ENCODE measurements at regions not wholly inside any gene's neighbourhood (a gene's known extent, or its start where the extent isn't known, plus 50 kb on each side); places are given as distances from the start of the nearest gene placed in this dataset.

DNA sequence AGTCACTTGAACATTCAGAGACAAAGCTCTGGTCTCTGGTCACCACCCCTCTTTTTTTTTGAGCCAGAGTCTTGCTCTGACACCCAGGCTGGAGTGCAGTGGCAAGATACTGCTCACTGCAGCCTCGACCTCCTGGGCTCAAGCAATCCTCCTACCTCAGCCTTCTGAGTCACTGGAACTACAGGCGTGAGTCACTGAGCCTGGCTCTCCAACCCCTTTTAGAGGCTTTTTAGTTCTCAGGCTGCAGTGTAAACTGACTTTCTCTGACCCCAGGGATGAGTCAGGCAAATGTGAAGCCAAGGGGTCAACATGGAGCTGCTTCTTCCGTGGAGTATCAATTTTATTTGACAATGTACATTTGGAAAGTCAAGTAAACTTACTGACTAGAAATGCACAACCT, 229.2 kb downstream of the PTTG2 start:
- peak; percentile 48 for DNase-seq

DNA sequence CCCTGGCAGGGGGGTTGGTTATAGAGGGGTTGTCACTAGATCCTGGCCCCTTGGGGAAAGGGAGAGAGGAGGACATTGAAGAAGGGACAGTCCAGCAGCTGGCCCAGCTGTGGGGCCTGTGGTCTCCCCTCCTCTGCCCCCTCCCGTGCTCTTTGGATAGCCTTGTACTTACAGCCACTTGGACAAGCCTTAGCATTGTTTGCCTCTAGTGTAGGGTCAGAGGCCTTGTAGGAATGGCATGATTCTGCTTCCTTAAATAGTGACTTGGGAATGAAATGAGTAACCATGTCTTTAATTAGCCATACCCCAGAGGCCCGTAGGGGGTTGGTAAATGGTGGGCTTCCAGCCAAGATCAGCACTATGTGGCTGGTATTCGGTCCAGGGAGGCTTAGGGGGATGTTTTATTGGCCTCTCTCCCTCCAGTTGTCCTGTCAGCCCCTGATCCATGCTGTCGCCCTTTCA, 230.6 kb downstream of the PTTG2 start:
- DNase-seq = no peak

DNA sequence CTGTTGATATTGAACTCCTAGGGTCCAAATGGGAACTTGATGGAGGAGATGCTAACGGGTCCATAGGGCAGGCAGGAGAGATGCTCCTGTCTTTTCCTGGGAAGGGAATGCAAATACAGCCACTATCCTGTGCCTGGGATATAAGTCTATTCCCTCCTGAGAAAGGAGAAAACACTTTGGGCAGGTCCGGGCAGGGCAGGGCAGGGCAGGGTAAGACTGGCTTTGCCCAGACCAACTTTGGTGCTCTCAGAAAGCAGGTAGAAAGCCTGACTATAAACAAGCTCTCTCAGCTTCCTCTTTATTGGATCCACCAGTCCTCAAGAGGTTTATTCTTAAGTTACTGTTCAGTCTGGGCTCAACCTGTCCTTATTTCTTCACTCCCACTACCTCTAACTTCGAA, 232.3 kb downstream of the PTTG2 start:
- DNase-seq = no peak

DNA sequence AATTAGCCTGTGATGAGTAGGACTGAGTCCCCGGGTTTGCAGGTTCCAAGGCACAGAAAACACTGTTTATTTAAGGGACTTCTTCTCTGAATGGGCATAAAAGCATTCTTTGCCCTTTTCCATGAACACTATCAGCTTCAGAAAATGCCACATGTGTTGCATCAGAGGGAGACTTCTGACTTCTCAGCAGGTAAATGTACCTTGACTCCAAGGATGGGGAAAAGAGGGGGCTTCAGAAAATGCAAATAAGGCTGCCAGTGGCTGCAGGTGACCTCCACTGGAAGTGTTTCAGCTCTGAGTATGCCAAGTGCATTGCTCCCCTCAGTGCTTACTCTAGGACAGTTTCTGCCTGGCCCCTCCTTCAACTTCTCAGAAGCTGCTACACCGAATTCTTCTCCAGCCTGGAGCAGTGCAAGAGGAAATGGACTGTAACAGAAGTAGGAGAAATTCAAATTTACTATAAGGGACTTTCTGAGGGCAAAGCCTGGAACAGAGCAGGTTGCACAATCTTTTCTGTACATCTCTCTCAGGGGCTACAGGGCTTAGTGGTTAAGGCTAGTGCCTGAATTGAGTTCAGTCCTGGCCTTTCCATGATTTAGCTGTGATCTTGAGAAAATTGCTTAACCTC, 233.2 kb downstream of the PTTG2 start:
- DNase-seq = no peak

DNA sequence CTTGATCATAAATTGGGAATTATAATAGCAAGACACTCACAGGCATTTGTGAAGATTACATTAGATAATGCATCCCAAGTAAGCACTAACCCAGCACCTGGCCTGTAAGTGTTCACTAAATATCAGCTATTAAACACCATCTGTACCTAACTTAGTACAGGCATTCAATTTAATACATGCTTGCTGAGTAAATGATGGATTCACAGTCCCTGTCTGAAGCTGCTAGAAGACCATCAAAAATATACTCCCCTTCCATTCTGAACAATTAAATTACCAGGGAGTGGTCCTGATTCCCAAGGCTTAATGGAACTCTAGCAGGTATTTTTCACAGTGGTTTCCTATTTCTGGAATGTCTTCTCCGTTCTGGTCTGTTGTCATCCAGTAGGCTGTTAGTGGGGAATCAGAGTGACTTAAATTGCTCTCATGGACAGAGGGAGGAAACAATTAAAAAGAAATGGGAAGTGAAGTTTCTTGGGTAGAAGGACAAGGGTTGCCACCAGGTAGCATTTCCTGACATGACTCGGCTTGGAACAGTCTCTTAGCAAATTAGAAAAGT, 233.9 kb downstream of the PTTG2 start:
- DNase-seq = no peak

DNA sequence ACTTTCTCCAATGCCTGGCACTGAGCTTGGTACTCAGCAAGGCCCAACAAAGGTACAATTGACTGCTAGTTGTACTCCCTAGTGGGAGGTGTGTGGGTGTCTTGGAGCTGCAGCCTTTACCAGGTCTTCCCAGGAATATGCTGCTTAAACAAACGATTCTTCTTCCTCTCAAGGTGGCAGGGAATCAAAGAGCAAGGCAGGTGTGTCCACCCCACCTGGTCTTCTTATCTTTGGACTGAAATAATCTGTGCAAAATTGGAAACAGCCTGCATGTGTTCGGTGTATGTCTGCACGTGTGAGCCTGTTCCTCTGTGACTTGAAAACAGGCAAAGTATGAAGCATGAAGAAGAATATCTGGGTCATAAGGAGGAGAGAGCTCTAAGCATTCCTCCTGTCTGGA, 235.3 kb downstream of the PTTG2 start:
- DNase-seq = no peak

DNA sequence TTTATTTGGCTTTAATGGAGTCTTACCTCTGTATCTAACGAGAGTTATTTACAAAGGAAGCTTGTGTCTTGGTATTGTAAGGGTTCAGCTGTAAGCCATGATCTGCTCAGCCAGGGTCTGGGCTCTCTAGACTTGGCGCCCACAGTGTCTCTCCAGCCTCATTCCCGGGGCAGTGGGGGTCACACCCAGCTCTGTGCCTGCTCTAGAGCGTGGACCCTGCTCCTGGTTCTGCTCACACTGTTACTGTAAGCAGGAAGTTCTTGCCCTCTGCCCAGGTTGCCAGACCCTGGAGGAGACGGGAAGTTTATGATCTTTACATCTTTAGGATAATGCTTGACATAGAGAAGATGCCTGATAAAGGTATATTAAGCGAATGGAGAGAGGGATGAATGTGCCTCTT, 235.7 kb downstream of the PTTG2 start:
- DNase-seq = no peak

DNA sequence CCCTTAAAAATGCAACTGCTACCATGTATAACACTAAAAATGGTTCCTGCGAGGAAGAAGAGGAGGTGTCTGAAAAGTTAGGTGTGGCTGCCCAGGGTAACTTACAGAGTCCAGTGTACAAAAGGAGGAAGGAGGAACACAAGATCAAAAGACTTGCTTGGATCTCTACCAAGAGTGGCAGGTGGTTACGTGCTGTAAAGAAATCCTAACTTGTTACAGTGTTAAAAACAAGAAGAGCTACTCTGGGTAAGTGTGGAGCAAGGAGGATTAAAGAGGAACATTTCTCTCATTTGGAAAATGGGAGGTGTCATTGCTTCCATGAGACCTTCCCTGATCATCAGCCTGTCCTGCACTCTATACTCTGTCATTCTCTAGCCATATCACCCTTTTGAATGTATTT, 242.0 kb downstream of the PTTG2 start:
- DNase-seq = no peak

DNA sequence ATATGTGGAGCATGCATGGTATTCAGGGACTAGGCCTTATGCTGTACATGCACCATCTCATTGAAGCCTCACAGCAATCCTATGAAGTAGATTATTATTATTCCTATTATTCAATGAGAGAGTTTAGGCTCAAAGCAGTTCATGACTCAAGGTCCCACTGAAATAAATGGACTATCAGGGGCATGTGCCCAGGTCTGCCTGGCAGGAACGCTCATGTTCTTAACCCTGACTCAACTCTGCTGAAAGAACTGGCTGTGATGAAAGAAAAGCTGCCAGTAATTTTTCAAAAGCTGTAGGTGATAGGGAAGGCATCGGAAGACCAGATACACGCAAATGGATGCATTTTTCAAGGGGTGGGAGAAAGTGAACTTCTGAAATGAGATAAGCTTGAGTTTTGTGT, 243.4 kb downstream of the PTTG2 start:
- DNase-seq = no peak

DNA sequence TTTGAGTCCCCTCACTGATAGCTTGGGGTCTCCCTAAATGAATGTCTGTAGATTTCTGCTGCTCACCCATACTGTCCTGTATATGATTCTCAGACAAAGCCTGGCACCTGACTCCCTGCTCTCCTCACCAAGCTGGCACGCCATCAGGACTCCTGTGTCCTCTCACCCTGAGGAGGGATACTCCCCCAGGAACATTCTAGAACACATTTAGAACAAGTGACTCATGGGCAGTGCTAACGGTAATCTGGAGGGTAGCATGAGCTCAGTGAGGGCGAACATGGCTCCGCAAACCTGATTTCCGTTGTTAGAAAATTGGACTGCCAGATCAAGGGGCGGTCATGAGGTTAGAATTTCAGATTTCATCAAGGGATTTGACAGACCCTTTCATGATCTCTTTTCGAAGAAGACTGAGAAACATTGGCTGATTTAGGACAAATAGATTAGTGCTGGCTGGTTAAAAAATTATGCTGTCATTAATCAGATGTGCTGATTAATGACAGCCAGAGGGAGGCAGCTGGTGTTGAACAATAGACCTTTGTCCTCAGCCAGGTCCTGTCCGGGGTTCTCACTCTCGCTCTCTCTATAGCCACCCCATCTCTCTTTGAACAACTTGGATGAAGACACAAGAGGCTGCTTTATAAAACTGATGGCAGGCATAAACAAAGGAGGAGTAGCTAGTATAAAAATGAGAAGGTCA, 244.3 kb downstream of the PTTG2 start:
- no peak for DNase-seq

DNA sequence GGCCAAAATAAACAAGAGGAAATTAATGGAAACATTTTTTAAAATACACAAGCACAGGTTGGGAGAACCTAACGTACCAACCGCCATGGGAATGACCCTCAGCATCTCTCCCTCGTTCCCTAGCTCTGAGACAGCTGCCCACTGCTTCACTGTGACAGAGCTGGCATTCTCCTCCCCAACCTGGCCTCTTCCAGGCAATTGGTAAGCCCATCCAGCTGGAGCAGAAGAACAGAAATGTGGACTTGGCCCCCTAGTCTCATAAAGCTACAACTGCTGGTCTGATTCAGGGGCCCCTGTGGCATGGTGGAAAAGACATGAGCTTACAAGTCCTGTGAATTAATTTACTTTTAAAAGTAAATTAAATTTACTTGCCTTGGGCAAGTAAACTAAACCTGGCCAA, 245.1 kb downstream of the PTTG2 start:
- no peak for DNase-seq

DNA sequence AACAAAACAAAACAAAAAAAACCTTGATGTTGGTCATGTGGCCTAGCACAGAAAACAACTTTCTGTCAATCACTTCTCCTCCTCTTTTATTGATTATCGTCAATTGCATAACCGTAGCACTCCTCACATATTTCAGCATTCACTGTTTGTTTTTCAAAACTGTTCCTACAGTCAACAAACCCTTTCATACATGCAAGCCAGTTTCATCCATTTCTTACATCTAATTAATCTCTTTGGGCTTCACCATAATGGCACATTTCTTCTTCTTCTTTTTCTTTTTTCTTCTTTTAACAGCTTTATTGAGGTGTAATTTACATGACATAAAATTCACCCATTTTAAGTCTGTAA, 246.9 kb downstream of the PTTG2 start:
- no peak for DNase-seq

DNA sequence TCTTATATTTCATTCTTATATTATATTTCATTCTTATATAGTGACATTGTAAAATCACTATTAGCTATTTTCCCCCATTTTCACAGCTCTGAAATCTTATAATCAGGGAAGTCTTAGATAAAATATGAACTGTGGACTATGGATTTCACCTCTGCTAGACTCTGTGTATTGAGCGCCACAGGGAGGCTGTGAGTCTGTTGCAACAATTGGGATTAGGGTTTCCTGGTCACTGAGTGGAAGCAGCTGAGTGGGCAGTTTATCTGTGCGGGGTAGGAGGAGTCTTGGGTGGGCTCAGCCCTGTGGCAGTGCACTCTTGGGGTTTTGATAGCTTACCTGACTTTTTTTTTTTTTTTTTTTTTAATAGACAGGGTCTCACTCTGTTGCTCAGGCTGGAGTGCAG, 249.5 kb downstream of the PTTG2 start:
- DNase-seq = no peak

DNA sequence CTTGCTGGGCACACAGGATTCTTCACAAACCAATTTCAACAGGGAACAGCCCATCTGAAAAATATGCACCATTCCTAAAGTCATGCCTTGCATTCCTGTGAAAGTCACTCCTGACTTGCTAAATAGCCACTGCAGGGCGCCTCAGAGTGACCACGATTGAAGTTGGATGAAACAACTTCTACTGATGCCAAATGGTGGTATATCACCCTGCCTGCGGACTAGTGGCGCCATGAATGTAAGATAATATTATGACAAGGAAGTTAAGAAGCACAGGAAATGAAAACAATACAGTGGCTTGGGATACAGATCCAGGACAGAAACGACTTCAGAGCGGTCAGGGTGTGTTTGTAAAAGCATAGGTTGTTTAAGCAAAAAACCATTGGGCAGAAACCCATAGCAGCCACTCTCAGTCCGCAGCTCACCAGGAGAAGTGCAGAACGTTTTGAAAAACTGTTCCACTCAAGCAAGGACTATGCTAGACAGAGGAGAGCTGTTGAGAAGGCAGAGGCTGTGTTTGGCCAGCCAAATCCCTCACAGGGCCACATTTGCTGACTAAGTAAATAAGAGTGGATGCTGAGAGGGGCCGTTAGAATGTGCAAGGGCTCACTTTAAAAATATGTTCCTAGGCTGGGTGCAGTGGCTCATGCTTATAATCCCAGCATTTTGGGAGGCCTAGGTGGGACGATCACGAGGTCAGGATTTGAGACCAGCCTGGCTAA, 250.4 kb downstream of the PTTG2 start:
- DNase-seq = no peak

DNA sequence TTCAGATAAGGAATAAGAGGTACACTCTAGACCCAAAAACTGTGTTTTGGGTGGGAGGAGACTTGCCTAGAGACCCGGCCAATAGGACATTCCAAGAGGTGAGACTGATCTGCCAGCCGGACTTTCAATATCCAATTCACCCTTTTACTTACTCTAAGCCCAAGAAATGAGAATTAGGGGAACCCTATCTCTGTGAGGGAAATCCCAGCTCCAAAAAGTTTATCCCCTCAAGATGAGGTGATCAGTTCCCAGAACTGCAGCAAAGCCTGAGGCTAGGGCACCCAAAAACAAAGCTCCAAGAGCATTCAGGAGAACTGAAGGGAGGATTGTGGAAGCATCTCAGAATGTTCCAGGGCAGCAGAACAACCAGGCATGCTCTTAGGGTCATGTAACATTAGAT, 251.7 kb downstream of the PTTG2 start:
- no peak for DNase-seq

DNA sequence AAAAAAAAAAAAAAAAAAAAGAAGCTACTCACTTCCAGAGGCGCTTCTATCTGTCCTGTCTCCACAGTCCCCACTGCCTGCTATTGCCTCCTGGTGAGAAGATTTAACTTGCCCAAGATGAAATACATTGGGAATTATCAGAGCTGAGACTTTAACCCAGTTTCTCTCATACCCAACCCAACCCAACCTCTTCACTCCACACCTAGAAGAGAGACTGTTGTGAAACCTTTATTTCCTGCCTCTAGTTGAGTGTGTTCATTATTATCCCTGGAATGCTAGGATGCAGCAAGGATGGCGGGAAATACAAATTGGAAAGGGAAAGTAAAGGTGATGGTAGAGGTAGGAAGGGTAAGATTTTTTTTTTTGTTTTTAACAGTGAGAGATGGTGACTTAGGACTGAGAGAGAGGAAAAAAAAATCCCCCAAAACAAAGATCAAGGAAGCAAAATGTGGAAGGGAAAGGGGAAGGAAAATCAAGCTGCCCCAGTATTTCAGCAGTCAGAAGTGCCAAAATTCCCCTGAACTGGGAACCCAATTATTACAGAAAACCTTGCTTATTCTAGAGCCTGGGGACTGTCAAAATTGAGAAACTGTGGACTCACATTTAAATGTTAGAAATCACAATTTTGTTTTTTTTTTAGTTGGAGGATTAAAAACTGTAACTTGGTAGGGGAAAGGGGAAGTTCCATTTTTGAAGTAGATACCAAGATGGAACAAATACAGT, 253.0 kb downstream of the PTTG2 start:
- DNase-seq = no peak

DNA sequence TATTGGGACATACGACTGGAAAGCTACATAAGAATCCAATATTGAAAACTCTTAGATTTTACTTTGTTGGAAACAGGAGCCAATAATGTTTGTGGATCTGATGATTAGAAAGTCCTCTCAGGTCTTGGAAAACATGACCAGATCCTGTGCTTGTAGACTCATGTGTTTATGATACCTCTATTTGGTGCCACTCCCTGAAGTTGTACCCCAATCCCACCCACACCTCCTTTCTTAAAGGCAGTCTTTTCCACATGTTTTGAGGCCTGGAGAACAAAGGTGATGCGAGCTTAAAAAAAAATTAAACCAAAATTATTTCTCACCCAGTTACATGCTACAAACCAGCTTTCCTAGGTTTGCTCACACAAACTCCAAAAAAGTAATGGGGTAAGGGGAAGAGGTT, 262.7 kb downstream of the PTTG2 start:
- DNase-seq = no peak

DNA sequence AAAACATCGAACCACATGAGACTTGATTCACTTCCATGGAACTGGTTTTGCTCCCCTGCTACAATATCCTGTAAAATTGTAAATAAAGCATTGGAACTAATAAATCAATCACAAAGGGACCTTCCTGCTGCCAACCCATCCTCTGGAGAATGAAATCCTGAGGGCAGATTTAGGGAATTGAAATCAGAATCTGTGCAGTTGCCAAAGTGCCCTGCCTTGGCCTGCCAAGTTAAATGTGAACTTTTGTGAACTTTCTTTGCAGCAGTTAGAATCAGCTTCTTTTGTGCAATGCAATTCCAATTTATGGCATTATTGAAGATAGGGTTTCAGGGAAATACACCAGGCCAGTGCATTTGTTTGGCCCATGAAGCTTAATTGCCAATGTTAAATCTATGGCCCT, 263.1 kb downstream of the PTTG2 start:
- no peak for DNase-seq

DNA sequence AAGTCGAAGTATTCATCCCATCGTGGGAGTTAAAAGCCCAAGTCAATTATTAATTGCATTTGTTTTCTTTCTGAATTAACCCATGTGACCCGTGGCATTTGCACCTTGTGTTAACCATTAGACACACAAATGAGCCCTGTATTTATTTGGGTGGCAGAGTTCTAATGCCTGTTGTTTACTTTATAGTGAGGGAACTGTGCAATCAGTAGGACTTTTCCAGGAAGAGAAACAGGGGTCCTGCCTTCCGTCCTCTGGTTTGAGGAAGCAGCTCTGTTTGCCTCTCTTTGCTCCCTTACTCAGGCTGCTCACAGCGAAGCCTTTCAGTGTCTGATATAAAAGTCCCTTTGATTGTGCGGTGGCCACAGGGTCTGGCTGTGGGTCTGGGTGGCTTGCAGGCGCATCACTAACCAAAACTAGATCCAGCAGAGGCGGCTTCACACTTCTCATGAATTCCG, 263.6 kb downstream of the PTTG2 start:
- no peak for DNase-seq

DNA sequence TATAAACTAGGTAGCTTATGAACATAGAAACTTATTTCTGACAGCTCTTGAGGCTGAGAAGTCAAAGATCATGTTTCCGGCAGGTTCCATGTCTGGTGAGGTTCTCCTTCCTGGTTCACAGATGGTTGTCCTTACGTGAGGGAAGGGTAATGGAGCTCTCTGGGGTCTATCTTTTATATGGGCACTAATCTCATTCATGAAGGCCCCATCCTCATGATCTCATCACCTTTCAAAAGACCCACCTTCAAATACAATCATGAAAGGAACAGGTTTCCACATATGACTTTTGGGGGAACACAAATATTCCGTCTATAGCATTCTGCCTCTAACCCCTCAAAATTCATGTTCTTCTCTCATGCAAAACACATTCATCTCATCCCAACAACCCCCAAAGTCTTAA, 264.7 kb downstream of the PTTG2 start:
- no peak for DNase-seq

DNA sequence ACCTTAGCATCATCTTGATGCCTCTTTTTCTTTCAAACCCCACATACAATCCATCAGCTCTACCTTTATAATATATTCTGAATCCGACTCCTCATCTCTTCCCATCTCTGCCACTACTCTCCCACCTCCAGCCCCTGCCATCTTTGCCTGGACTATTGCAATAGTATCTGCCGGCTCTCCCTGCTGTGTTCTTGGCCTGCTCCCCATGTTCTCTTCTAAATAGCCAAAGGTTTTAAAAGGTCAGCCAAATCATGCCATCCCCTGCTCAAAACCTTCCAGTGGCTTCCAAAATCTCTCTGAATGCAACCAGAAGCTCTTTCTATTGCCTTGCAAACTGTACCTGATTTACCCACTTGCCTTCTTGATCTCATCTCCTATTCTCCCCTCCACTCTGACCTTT, 266.0 kb downstream of the PTTG2 start:
- DNase-seq = no peak

DNA sequence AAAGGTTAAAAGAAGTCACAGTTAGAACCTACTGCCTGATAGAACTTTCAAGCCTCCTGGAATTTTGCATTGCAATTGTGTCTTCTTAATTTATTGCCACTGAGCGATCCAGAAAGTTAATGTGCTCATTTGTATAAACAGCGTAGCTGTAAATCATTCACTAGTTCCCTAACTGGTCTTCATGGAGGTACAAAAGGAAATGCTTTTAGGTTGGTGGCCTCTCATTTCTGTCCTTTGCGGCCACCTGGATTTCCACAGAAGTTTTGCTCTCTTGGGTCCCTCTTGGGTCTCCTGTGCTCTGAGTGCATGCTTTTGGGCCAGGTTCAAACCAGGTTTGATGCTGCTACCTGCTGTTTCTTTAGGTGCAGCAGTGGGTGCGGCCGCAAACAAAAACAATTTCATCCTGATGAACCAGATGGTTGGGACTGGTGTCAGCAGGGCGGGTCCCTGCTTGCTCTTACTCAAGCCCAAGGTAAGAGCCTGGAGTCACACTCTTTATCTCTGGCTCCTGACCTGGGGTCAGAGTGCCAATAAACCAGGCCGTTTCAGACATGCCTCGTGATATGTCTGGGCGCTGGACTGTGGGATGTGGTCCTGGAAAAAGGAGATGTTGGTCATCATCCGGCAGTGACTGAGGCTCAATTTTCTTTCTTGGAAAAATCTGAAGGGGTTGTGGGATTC, 270.1 kb downstream of the PTTG2 start:
- no peak for DNase-seq

Measured in activated CD4-positive, alpha-beta T cell treated with anti-CD3 and anti-CD28 coated beads, Interleukin-10, Interleukin-2, amounts not matched to agents 100 ng/mL and 50 ng/mL, durations not matched to agents 16 hours and 8 hours (primary cell).